Erythroblast (primary cell): ENCODE measurements at regions not wholly inside any gene's neighbourhood (a gene's known extent, or its start where the extent isn't known, plus 50 kb on each side); places are given as distances from the start of the nearest gene placed in this dataset.

ENCODE experiments used
- GATA1 ChIP-seq: IDR thresholded peaks from 2 replicates; pipeline ENCODE4 v1.6.1; 2011; ENCODE audit warnings: low read depth, mild to moderate bottlenecking, control low read depth, low read length, moderate library complexity
- POLR2A ChIP-seq: IDR thresholded peaks from 2 replicates; pipeline ENCODE4 v1.6.1; 2011; ENCODE audit warnings: mild to moderate bottlenecking, low read length

DNA sequence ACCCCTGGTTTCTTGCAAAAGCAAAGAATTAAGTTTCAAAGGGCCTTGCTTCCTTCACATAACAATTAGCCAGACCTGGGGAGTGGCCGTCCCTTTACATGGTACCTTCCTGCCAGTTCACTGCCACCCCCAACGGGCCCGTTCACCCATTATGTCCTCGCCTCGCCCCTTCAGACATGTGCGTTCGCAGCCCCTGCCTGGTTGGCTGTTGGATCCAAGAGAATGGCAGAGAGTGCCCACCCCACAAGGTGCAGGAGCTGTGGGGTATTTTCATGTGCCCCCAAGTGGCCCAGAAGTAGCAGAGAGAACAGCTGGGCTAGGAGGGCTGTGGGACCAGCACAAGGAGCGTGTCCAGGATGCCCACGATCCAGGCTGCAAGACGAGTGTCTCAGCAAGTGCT is 422.9 kb upstream of the SULF2 start:
- TF ChIP-seq POLR2A, result no peak
- TF ChIP-seq GATA1, result no peak
